Testis (tissue), 2 donors: ENCODE measurements at regions not wholly inside any gene's neighbourhood (a gene's known extent, or its start where the extent isn't known, plus 50 kb on each side); places are given as distances from the start of the nearest gene placed in this dataset.

Experiments used
- DNase-seq: peaks from one replicate; pipeline ENCODE4 v3.0.0-alpha.2; 2019
- H3K27ac ChIP-seq, 2 donors: fragments of 200-600 bp; sonication (generic); one replicate each; pipeline ENCODE4 v1.5.1; 2019
- H3K27me3 ChIP-seq: fragments of 200-600 bp; sonication (generic); one replicate; pipeline ENCODE4 v1.5.1; 2019
- H3K36me3 ChIP-seq: fragments of 200-600 bp; sonication (generic); one replicate; pipeline ENCODE4 v1.5.1; 2017; ENCODE audit warnings: low read depth; ENCODE audit errors: missing control alignments
- H3K4me1 ChIP-seq: fragments of 200-600 bp; sonication (generic); one replicate; pipeline ENCODE4 v1.5.1; 2019
- H3K4me3 ChIP-seq, 2 donors: fragments of 200-600 bp; sonication (generic); one replicate each; pipeline ENCODE4 v1.5.1; 2017 to 2019
- H3K9me3 ChIP-seq: fragments of 200-600 bp; sonication (generic); one replicate; pipeline ENCODE4 v1.5.1; 2017
- CTCF ChIP-seq, 3 experiments: fragments of 450-650 bp in 2 of 3; fragments of 200-600 bp in 1 of 3; sonication (generic) in 1 of 3; IDR thresholded peaks; one replicate each; pipeline ENCODE4 v1.5.1; 2016 to 2019; ENCODE audit warnings: antibody characterized with exemption in 3 of 3, mild to moderate bottlenecking in 2 of 3, moderate library complexity in 1 of 3
- POLR2A ChIP-seq: fragments of 450-650 bp; IDR thresholded peaks from one replicate; pipeline ENCODE4 v1.6.1; 2017; ENCODE audit warnings: antibody characterized with exemption, mild to moderate bottlenecking, moderate library complexity
- WGBS, 2 donors: methylation state at CpG; one replicate each; pipeline ENCODE4 v1.1.5; 2018; 5-methylcytosine and 5-hydroxymethylcytosine counted together
- intact Hi-C: fragments of 100-400 bp; cut with DNase I; formaldehyde crosslinking; loops from one replicate; pipeline ENCODE4 v1.15.1; 2023; ENCODE audit warnings: low total_unique reads

GRCh38 chr10:111506266-111507034 lies 429.6 kb downstream of the ADRA2A start:
- intact Hi-C loops, result no loop called here
- Histone ChIP-seq H3K27me3 (no peaks in the 10 kb centered on the region), H3K27ac (no peak overlapping the region), H3K36me3 (no peaks in the 10 kb centered on the region), H3K4me3 (no peak overlapping the region), H3K4me1 (no peaks in the 10 kb centered on the region), H3K9me3 (no peaks in the 10 kb centered on the region)
- no peak for DNase-seq
- TF ChIP-seq POLR2A (no peak), CTCF (IDR thresholded peaks at IDR 0.05) (no peak)
- 59 to 61% methylated on average over 3 of the region's 3 CpGs for WGBS, 2 donors

GRCh38 chr10:111511751-111512150 lies 434.9 kb downstream of the ADRA2A start:
- H3K4me1 ChIP-seq, result peaks cover 11% of the 10 kb centered on the region
- no peaks in the 10 kb centered on the region for H3K27me3 ChIP-seq
- no peak overlapping the region for H3K4me3 ChIP-seq
- no peak overlapping the region for H3K27ac ChIP-seq
- TF ChIP-seq POLR2A (no peak), CTCF (IDR thresholded peaks at IDR 0.05) (no peak)
- H3K9me3 ChIP-seq, result no peaks in the 10 kb centered on the region
- DNase-seq, result peak; percentile 18
- no peaks in the 10 kb centered on the region for H3K36me3 ChIP-seq
- intact Hi-C loops, result no loop called here
- WGBS, 2 donors, result 92 to 100% methylated on average over 1 of the region's 1 CpG

- intact Hi-C loops, result no loop called here
- TF ChIP-seq POLR2A (no peak), CTCF (IDR thresholded peaks at IDR 0.05) (no peak)
- H3K27ac ChIP-seq, result peak overlapping the region in 1 of 2 donors; percentile 68
- peaks cover 11% of the 10 kb centered on the region for H3K4me1 ChIP-seq
- H3K27me3 ChIP-seq, result no peaks in the 10 kb centered on the region
- DNase-seq, result no peak
- H3K36me3 ChIP-seq, result no peaks in the 10 kb centered on the region
- H3K9me3 ChIP-seq, result no peaks in the 10 kb centered on the region
- WGBS, 2 donors, result 87 to 89% methylated on average over 4 of the region's 4 CpGs
- no peak overlapping the region for H3K4me3 ChIP-seq
Observed at GRCh38 chr10:111515264-111515663, 438.4 kb downstream of the ADRA2A start.

GRCh38 chr10:111515706-111516105 lies 438.9 kb downstream of the ADRA2A start:
- intact Hi-C loops, result no loop called here
- no peak for DNase-seq
- no peak for TF ChIP-seq CTCF (IDR thresholded peaks at IDR 0.05)
- TF ChIP-seq POLR2A, result no peak
- Histone ChIP-seq H3K9me3 (no peaks in the 10 kb centered on the region), H3K27me3 (no peaks in the 10 kb centered on the region), H3K4me3 (no peak overlapping the region), H3K36me3 (no peaks in the 10 kb centered on the region), H3K4me1 (peaks cover 11% of the 10 kb centered on the region), H3K27ac (no peak overlapping the region)

GRCh38 chr10:111516144-111516543 lies 439.3 kb downstream of the ADRA2A start:
- Histone ChIP-seq H3K27ac (no peak overlapping the region), H3K36me3 (no peaks in the 10 kb centered on the region), H3K4me1 (peaks cover 11% of the 10 kb centered on the region), H3K9me3 (no peaks in the 10 kb centered on the region), H3K4me3 (no peak overlapping the region), H3K27me3 (no peaks in the 10 kb centered on the region)
- intact Hi-C loops, result no loop called here
- TF ChIP-seq CTCF (IDR thresholded peaks at IDR 0.05) (no peak), POLR2A (no peak)
- DNase-seq, result no peak
